HG02852 (cell line): ENCODE measurements at regions not wholly inside any gene's neighbourhood (a gene's known extent, or its start where the extent isn't known, plus 50 kb on each side); places are given as distances from the start of the nearest gene placed in this dataset.

Source experiments
- ATAC-seq: cut with Tn5 transposase; IDR thresholded peaks from one replicate; pipeline ENCODE4 v1.9.1; 2021; ENCODE audit warnings: mild to moderate bottlenecking, moderate library complexity; ENCODE audit not compliant: unreplicated experiment

GRCh38 chr1:170267317-170267716 is 121.6 kb downstream of the NTMT2 start:
- no peak for ATAC-seq

GRCh38 chr1:170271430-170272161 is 125.8 kb downstream of the NTMT2 start:
- no peak for ATAC-seq

- ATAC-seq: no peak
Measured at GRCh38 chr1:170273291-170274130, 127.8 kb downstream of the NTMT2 start.

- no peak for ATAC-seq
Measured at GRCh38 chr1:170274131-170274501, 128.4 kb downstream of the NTMT2 start.

GRCh38 chr1:170277985-170278384 is 132.2 kb downstream of the NTMT2 start:
- no peak for ATAC-seq

- no peak for ATAC-seq
Measured at GRCh38 chr1:170284016-170284415, 138.3 kb downstream of the NTMT2 start.

- no peak for ATAC-seq
Measured at GRCh38 chr1:170284512-170284911, 138.8 kb downstream of the NTMT2 start.

- ATAC-seq: no peak
Measured at GRCh38 chr1:170284951-170285350, 139.2 kb downstream of the NTMT2 start.

- ATAC-seq: no peak
Measured at GRCh38 chr1:170288155-170288554, 142.4 kb downstream of the NTMT2 start.

GRCh38 chr1:170290276-170290675 is 144.5 kb downstream of the NTMT2 start:
- no peak for ATAC-seq

GRCh38 chr1:170290991-170291390 is 145.2 kb downstream of the NTMT2 start:
- ATAC-seq: no peak

- ATAC-seq: no peak
Measured at GRCh38 chr1:170291516-170291915, 145.8 kb downstream of the NTMT2 start.

- no peak for ATAC-seq
Measured at GRCh38 chr1:170296211-170296610, 150.5 kb downstream of the NTMT2 start.

- no peak for ATAC-seq
Measured at GRCh38 chr1:170296642-170297041, 150.9 kb downstream of the NTMT2 start.

GRCh38 chr1:170301596-170301995 is 155.8 kb downstream of the NTMT2 start:
- no peak for ATAC-seq

- no peak for ATAC-seq
Measured at GRCh38 chr1:170303034-170303433, 157.3 kb downstream of the NTMT2 start.

- no peak for ATAC-seq
Measured at GRCh38 chr1:170305777-170306512, 160.2 kb downstream of the NTMT2 start.

GRCh38 chr1:170306513-170306910 is 160.8 kb downstream of the NTMT2 start:
- no peak for ATAC-seq

GRCh38 chr1:170306948-170307347 is 161.2 kb downstream of the NTMT2 start:
- no peak for ATAC-seq

- no peak for ATAC-seq
Measured at GRCh38 chr1:170307426-170307825, 161.7 kb downstream of the NTMT2 start.

- no peak for ATAC-seq
Measured at GRCh38 chr1:170309389-170310013, 163.7 kb downstream of the NTMT2 start.
